Neural cell (in vitro differentiated cells): ENCODE measurements at regions not wholly inside any gene's neighbourhood (a gene's known extent, or its start where the extent isn't known, plus 50 kb on each side); places are given as distances from the start of the nearest gene placed in this dataset.
A peak's percentile ranks its signal among the peaks of the same experiment; 100 is the strongest.

Experiments used
- H2AFZ ChIP-seq: fragments of 200-600, 300-800 bp; sonication (generic), shearing (Covaris generic); 2 replicates; pipeline ENCODE4 v1.6.0; 2014; ENCODE audit warnings: low read depth, mild to moderate bottlenecking, antibody characterized with exemption, low read length, moderate library complexity
- H3F3A ChIP-seq: fragments of 200-600 bp; shearing (Covaris generic); 2 replicates; pipeline ENCODE4 v1.6.1; 2016; ENCODE audit warnings: mild to moderate bottlenecking, moderate library complexity, mixed read lengths, antibody characterized with exemption, low read length; ENCODE audit not compliant: insufficient read depth, poor library complexity, severe bottlenecking
- H3K27ac ChIP-seq: fragments of 200-600, 300-800 bp; sonication (generic), shearing (Covaris generic); 2 replicates; pipeline ENCODE4 v1.5.1; 2014; ENCODE audit warnings: mild to moderate bottlenecking, low read length, moderate library complexity
- H3K27me3 ChIP-seq: fragments of 300-800, 200-600 bp; sonication (generic), shearing (Covaris generic); 2 replicates; pipeline ENCODE4 v1.6.0; 2014; ENCODE audit warnings: mild to moderate bottlenecking, low read depth, low read length, moderate library complexity; ENCODE audit not compliant: insufficient read depth
- H3K36me3 ChIP-seq: fragments of 300-800, 200-600 bp; sonication (generic), shearing (Covaris generic); 2 replicates; pipeline ENCODE4 v1.5.1; 2014; ENCODE audit warnings: mild to moderate bottlenecking, antibody characterized with exemption, low read length, moderate library complexity; ENCODE audit not compliant: insufficient read depth
- H3K4me2 ChIP-seq: fragments of 300-800, 200-600 bp; sonication (generic), shearing (Covaris generic); 2 replicates; pipeline ENCODE4 v1.6.0; 2014; ENCODE audit warnings: mild to moderate bottlenecking, low read length
- H3K4me3 ChIP-seq: fragments of 300-800, 200-600 bp; sonication (generic), shearing (Covaris generic); 2 replicates; pipeline ENCODE4 v1.5.1; 2014; ENCODE audit warnings: mild to moderate bottlenecking, low read length, moderate library complexity
- H3K79me2 ChIP-seq: fragments of 200-600 bp; shearing (Covaris generic); replicated peaks from 2 replicates; pipeline ENCODE4 v1.6.0; 2014; ENCODE audit warnings: mild to moderate bottlenecking, low read length, moderate library complexity; ENCODE audit not compliant: insufficient read depth
- H3K9ac ChIP-seq: fragments of 300-800, 200-600 bp; sonication (generic), shearing (Covaris generic); 2 replicates; pipeline ENCODE4 v1.6.1; 2016; ENCODE audit warnings: mild to moderate bottlenecking, low read length, mixed read lengths
- H3K9me2 ChIP-seq: fragments of 200-600 bp; shearing (Covaris generic); 2 replicates; pipeline ENCODE4 v1.6.1; 2016; ENCODE audit warnings: mild to moderate bottlenecking, low read length, mixed read lengths; ENCODE audit not compliant: insufficient read depth
- H3K9me3 ChIP-seq: fragments of 200-600, 300-800 bp; sonication (generic), shearing (Covaris generic); 2 replicates; pipeline ENCODE4 v1.6.1; 2016; ENCODE audit warnings: mild to moderate bottlenecking, mixed run types, low read length, moderate library complexity, mixed read lengths
- H4K20me1 ChIP-seq: fragments of 200-600 bp; shearing (Covaris generic); 2 replicates; pipeline ENCODE4 v1.6.1; 2016; ENCODE audit warnings: mild to moderate bottlenecking, mixed run types; ENCODE audit not compliant: insufficient read depth
- EP300 ChIP-seq: fragments of 450-650 bp; conservative IDR thresholded peaks from 2 replicates; pipeline ENCODE4 v1.6.1; 2014; ENCODE audit warnings: antibody characterized with exemption, mild to moderate bottlenecking, moderate library complexity; ENCODE audit not compliant: poor library complexity, severe bottlenecking
- EZH2 ChIP-seq: fragments of 200-600, 300-800 bp; shearing (Covaris generic), sonication (generic); IDR thresholded peaks from 2 replicates; pipeline ENCODE4 v1.6.1; 2014; ENCODE audit warnings: antibody characterized with exemption, low read length, borderline replicate concordance, mild to moderate bottlenecking; ENCODE audit not compliant: insufficient read depth, poor library complexity, severe bottlenecking
- MXI1 ChIP-seq: fragments of 450-650 bp; conservative IDR thresholded peaks from 2 replicates; pipeline ENCODE4 v1.6.1; 2014; ENCODE audit warnings: antibody characterized with exemption, mild to moderate bottlenecking; ENCODE audit not compliant: poor library complexity, severe bottlenecking
- POLR2AphosphoS5 ChIP-seq: IDR thresholded peaks from 2 replicates; pipeline ENCODE4 v1.6.1; 2012
- RAD21 ChIP-seq: fragments of 450-650 bp; conservative IDR thresholded peaks from 2 replicates; pipeline ENCODE4 v1.6.1; 2014; ENCODE audit warnings: antibody characterized with exemption, mild to moderate bottlenecking, moderate library complexity
- SMC3 ChIP-seq: fragments of 450-650 bp; conservative IDR thresholded peaks from 2 replicates; pipeline ENCODE4 v1.6.1; 2014; ENCODE audit warnings: antibody characterized with exemption, mild to moderate bottlenecking, moderate library complexity; ENCODE audit not compliant: poor library complexity
- TAF1 ChIP-seq: IDR thresholded peaks from 2 replicates; pipeline ENCODE4 v1.6.1; 2012; ENCODE audit warnings: low read depth
- TF ChIP-seq, protein P1 (sequence below): IDR thresholded peaks from 2 replicates; pipeline ENCODE4 v1.6.1; 2012; ENCODE audit warnings: borderline replicate concordance
- TF ChIP-seq, protein P2 (sequence below): fragments of 450-650 bp; IDR thresholded peaks from 2 replicates; pipeline ENCODE4 v1.5.1; 2014; ENCODE audit warnings: antibody characterized with exemption, mild to moderate bottlenecking, moderate library complexity; ENCODE audit not compliant: poor library complexity, severe bottlenecking

DNA sequence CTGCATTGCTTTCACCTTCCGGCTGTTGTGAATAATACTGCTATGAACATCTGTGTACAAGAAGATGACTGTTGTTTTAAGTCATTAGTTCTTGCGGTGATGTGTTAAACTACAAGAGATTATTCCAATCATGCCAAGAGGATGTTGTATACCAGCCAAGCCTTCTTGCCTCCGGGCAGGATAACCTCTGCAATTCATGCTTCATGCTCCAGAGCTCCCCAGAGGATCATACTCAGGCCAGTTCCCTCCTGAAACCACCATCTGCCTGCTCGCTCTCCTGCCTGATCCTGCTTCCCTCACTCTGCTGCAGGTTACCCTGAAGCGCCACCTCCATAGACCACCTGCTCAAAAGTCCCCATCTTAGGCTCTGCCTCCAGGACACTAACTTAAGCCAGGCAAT is 187.1 kb upstream of the PROK2 start:
- Histone ChIP-seq H3K9me2 (no peaks in the 10 kb centered on the region), H3F3A (no peaks in the 10 kb centered on the region), H3K4me3 (no peak overlapping the region), H3K27me3 (no peaks in the 10 kb centered on the region), H3K36me3 (no peaks in the 10 kb centered on the region), H3K79me2 (no peaks in the 10 kb centered on the region), H2AFZ (no peak overlapping the region), H3K9me3 (no peaks in the 10 kb centered on the region), H3K27ac (no peak overlapping the region), H4K20me1 (no peaks in the 10 kb centered on the region), H3K4me2 (no peak overlapping the region), H3K9ac (no peak overlapping the region)
- TF ChIP-seq, protein P1, sequence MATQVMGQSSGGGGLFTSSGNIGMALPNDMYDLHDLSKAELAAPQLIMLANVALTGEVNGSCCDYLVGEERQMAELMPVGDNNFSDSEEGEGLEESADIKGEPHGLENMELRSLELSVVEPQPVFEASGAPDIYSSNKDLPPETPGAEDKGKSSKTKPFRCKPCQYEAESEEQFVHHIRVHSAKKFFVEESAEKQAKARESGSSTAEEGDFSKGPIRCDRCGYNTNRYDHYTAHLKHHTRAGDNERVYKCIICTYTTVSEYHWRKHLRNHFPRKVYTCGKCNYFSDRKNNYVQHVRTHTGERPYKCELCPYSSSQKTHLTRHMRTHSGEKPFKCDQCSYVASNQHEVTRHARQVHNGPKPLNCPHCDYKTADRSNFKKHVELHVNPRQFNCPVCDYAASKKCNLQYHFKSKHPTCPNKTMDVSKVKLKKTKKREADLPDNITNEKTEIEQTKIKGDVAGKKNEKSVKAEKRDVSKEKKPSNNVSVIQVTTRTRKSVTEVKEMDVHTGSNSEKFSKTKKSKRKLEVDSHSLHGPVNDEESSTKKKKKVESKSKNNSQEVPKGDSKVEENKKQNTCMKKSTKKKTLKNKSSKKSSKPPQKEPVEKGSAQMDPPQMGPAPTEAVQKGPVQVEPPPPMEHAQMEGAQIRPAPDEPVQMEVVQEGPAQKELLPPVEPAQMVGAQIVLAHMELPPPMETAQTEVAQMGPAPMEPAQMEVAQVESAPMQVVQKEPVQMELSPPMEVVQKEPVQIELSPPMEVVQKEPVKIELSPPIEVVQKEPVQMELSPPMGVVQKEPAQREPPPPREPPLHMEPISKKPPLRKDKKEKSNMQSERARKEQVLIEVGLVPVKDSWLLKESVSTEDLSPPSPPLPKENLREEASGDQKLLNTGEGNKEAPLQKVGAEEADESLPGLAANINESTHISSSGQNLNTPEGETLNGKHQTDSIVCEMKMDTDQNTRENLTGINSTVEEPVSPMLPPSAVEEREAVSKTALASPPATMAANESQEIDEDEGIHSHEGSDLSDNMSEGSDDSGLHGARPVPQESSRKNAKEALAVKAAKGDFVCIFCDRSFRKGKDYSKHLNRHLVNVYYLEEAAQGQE = no peak
- no peak for TF ChIP-seq SMC3

DNA sequence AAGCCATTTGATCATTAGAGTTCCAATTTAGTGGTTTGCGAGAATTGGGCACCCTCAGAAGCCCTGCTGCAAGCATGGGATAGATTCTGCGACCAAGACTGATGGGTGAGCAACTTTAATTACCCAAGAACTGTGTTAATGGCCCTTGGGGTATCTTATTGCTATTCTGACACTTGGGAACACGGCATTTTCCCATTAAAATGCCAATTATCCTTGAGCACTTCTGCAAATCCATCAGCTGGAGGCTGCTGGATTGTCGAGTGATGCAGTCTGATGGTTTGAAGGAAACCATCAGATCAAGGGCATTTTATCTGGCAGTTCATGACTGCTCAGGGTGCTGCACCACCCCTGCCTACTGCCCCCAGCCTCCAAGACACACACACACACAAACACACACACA is 183.6 kb upstream of the PROK2 start:
- Histone ChIP-seq H3K9ac (no peak overlapping the region), H3K27me3 (no peaks in the 10 kb centered on the region), H3K27ac (peak overlapping the region; percentile 22), H4K20me1 (no peaks in the 10 kb centered on the region), H3K4me3 (peak overlapping the region; percentile 41), H3K79me2 (no peaks in the 10 kb centered on the region), H3K4me2 (no peak overlapping the region), H3F3A (no peaks in the 10 kb centered on the region), H3K36me3 (no peaks in the 10 kb centered on the region), H2AFZ (no peak overlapping the region), H3K9me3 (no peaks in the 10 kb centered on the region), H3K9me2 (no peaks in the 10 kb centered on the region)
- TF ChIP-seq TAF1 = no peak
- TF ChIP-seq POLR2AphosphoS5 = peak; percentile 58
- peak; percentile 20 for TF ChIP-seq RAD21
- no peak for TF ChIP-seq EZH2
- TF ChIP-seq MXI1 = no peak
- TF ChIP-seq, protein P1 = peak; percentile 14
- TF ChIP-seq, protein P2, sequence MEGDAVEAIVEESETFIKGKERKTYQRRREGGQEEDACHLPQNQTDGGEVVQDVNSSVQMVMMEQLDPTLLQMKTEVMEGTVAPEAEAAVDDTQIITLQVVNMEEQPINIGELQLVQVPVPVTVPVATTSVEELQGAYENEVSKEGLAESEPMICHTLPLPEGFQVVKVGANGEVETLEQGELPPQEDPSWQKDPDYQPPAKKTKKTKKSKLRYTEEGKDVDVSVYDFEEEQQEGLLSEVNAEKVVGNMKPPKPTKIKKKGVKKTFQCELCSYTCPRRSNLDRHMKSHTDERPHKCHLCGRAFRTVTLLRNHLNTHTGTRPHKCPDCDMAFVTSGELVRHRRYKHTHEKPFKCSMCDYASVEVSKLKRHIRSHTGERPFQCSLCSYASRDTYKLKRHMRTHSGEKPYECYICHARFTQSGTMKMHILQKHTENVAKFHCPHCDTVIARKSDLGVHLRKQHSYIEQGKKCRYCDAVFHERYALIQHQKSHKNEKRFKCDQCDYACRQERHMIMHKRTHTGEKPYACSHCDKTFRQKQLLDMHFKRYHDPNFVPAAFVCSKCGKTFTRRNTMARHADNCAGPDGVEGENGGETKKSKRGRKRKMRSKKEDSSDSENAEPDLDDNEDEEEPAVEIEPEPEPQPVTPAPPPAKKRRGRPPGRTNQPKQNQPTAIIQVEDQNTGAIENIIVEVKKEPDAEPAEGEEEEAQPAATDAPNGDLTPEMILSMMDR = no peak
- peak; percentile 37 for TF ChIP-seq SMC3
- peak; percentile 59 for TF ChIP-seq EP300
